ENCODE measurements at regions not wholly inside any gene's neighbourhood (a gene's known extent, or its start where the extent isn't known, plus 50 kb on each side); places are given as distances from the start of the nearest gene placed in this dataset.

DNA sequence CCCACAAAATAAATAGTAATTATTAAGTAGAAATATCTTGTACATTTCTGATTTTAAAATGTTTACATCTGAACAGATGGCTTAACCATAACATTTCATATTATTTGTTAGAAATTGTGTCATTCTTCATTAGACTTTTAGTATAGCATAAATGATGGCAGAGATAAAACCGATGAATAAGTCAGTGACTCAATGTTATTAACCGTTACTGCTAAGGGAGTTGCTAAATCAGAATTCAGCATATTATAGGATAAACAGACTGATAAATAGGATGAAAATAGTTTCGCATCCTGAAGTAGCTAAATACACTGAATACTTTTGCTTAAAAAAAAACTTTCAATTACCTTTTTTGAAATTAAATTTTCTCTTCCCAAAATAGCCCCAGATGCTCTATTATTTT, 610.6 kb upstream of the ZP4 start:
- DNase-seq (ENCODE audit: low read depth, low spot score) = no peak
- POLR2A ChIA-PET = no interaction called here
- CTCF ChIA-PET = no interaction called here
- no peaks in the 10 kb centered on the region for H3K27me3 ChIP-seq (ENCODE audit: control insufficient read depth, insufficient read depth, low read length)
- H3K9me3 ChIP-seq (ENCODE audit: control insufficient read depth, insufficient read depth, low read length) = no peaks in the 10 kb centered on the region
- TF ChIP-seq, protein P1, sequence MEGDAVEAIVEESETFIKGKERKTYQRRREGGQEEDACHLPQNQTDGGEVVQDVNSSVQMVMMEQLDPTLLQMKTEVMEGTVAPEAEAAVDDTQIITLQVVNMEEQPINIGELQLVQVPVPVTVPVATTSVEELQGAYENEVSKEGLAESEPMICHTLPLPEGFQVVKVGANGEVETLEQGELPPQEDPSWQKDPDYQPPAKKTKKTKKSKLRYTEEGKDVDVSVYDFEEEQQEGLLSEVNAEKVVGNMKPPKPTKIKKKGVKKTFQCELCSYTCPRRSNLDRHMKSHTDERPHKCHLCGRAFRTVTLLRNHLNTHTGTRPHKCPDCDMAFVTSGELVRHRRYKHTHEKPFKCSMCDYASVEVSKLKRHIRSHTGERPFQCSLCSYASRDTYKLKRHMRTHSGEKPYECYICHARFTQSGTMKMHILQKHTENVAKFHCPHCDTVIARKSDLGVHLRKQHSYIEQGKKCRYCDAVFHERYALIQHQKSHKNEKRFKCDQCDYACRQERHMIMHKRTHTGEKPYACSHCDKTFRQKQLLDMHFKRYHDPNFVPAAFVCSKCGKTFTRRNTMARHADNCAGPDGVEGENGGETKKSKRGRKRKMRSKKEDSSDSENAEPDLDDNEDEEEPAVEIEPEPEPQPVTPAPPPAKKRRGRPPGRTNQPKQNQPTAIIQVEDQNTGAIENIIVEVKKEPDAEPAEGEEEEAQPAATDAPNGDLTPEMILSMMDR (IDR thresholded peaks at IDR 0.05; ENCODE audit: low read depth, low read length) = no peak
- no peak overlapping the region for H3K27ac ChIP-seq (ENCODE audit: low read depth, low read length)
- no peak overlapping the region for H3K4me3 ChIP-seq (ENCODE audit: low read depth, low read length)

DNA sequence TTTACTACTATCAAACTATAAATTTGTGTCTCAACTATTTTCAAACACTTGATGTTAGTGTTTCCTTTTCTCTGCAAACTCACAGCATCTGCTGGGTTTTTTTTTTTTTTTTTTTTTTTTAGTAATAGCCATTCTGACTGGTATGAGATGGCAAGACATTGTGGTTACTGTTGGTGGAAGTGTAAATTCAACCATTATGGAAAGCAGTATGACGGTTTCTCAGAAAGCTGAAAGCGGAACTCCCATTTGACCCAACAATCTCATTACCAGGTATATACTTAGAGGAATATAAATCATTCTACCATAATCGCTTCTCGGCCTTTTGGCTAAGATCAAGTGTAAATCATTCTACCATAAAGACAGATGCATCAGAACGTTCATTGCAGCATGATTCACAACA, 608.3 kb upstream of the ZP4 start:
- ChIA-PET POLR2A (no interaction called here), CTCF (no interaction called here)
- Histone ChIP-seq H3K27me3 (ENCODE audit: control insufficient read depth, insufficient read depth, low read length) (no peaks in the 10 kb centered on the region), H3K4me3 (ENCODE audit: low read depth, low read length) (no peak overlapping the region), H3K27ac (ENCODE audit: low read depth, low read length) (no peak overlapping the region), H3K9me3 (ENCODE audit: control insufficient read depth, insufficient read depth, low read length) (no peaks in the 10 kb centered on the region; the same call in 1 of the 2 replicates)
- TF ChIP-seq, protein P1 (IDR thresholded peaks at IDR 0.05; ENCODE audit: low read depth, low read length) = no peak
- no peak for DNase-seq (ENCODE audit: low read depth, low spot score)

DNA sequence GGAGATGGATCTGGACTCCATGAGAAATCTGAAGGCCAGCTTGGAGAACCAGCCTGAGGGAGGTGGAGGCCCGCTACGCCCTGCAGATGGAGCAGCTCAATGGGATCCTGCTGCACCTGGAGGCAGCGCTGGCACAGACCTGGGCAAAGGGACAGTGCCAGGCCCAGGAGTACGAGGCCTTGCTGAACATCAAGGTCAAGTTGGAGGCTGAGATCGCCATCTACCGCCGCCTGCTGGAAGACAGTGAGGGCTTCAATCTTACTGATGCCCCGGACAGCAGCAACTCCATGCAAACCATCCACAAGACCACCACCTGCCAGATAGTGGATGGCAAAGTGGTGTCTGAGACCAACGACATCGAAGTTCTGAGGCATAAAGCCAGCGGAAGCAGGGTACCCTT, 601.5 kb upstream of the ZP4 start:
- CTCF ChIA-PET = no interaction called here
- H3K27me3 ChIP-seq (ENCODE audit: control insufficient read depth, insufficient read depth, low read length) = no peaks in the 10 kb centered on the region
- H3K9me3 ChIP-seq (ENCODE audit: control insufficient read depth, insufficient read depth, low read length) = peaks cover 14% of the 10 kb centered on the region
- no peak for DNase-seq (ENCODE audit: low read depth, low spot score)
- no peak overlapping the region for H3K27ac ChIP-seq (ENCODE audit: low read depth, low read length)
- H3K4me3 ChIP-seq (ENCODE audit: low read depth, low read length) = no peak overlapping the region
- TF ChIP-seq, protein P1 (IDR thresholded peaks at IDR 0.05; ENCODE audit: low read depth, low read length) = no peak
- POLR2A ChIA-PET = no interaction called here

DNA sequence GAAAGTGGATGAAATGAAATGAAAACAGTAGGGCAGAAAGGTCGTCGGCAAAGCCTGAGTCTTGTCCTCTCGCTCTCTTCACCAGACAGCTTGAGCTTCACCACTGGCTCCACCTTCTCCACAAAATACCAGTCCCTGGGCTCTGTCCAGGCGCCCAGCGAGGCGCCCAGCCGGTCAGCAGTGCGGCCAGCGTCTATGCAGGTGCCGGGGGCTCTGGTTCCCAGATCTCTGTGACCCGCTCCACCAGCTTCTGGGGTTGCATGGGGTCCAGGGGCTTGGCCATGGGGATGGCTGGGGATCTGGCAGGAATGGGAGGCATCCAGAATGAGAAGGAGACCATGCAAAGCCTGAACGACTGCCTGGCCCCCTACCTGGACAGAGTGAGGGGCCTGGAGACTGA, 600.5 kb upstream of the ZP4 start:
- ChIA-PET CTCF (no interaction called here), POLR2A (no interaction called here)
- Histone ChIP-seq H3K9me3 (ENCODE audit: control insufficient read depth, insufficient read depth, low read length) (peaks cover 14% of the 10 kb centered on the region), H3K4me3 (ENCODE audit: low read depth, low read length) (no peak overlapping the region), H3K27ac (ENCODE audit: low read depth, low read length) (no peak overlapping the region), H3K27me3 (ENCODE audit: control insufficient read depth, insufficient read depth, low read length) (no peaks in the 10 kb centered on the region)
- TF ChIP-seq, protein P1 (IDR thresholded peaks at IDR 0.05; ENCODE audit: low read depth, low read length) = no peak
- DNase-seq (ENCODE audit: low read depth, low spot score) = no peak

DNA sequence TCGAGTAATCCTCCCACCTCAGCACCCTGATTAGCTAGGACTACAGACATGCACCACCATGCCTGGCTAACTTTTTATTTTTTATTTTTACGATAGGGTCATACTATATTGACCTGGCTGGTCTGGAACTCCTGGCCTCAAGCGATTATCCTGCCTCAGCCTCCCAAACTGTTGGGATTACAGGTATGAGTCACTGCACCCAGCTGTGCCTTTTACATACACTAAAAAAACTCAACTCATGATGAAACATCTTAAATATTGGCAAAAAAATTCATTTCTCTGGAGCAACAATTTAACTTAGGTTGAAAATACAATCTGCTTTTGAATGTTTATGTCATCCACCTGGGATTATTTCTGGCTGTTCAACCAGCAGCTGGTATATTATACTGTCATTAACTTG, 598.3 kb upstream of the ZP4 start:
- ChIA-PET CTCF (interaction anchor here (0.6 kb wide), 1 partner anchor 635 kb away, joined by 3 read pairs; no protein-coding TSS in a partner anchor), POLR2A (no interaction called here)
- no peaks in the 10 kb centered on the region for H3K27me3 ChIP-seq (ENCODE audit: control insufficient read depth, insufficient read depth, low read length)
- no peak for DNase-seq (ENCODE audit: low read depth, low spot score)
- H3K4me3 ChIP-seq (ENCODE audit: low read depth, low read length) = no peak overlapping the region
- H3K9me3 ChIP-seq (ENCODE audit: control insufficient read depth, insufficient read depth, low read length) = peaks cover 23% of the 10 kb centered on the region
- TF ChIP-seq, protein P1 (IDR thresholded peaks at IDR 0.05; ENCODE audit: low read depth, low read length) = no peak
- H3K27ac ChIP-seq (ENCODE audit: low read depth, low read length) = no peak overlapping the region
